Fibroblast of upper back skin (primary cell): ENCODE measurements at regions not wholly inside any gene's neighbourhood (a gene's known extent, or its start where the extent isn't known, plus 50 kb on each side); places are given as distances from the start of the nearest gene placed in this dataset.

Experiments
- DNase-seq: peaks from one replicate; pipeline ENCODE4 v3.0.0-alpha.2; 2013

DNA sequence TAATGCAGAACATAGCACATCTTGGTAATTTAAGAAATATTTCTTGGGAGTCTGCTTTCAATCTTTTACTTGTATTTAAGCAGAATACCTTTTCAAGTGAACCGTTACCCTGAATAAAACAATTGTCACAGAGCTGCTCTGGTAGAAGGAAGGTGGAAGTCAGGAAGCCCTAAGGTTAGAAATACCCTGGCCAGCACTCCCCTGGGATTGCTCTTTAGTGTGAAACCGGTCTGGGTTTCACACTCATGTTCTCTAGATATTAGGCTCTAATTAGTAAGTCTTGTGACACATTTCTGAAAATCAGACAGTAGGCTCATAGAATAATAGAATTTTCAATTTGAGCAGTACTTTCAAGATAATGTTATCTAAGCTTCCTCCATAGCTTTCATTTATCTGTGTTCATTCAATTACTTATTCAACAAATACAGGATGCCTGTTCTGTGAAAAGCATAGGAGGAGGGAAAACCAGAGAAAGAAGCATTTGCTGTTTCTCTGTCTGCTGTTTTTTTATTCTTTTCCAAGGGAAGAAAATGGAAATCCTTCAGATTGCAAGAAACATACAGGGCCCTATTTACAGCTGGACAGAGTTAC lies 825.5 kb downstream of the TLR4 start:
- DNase-seq = no peak

DNA sequence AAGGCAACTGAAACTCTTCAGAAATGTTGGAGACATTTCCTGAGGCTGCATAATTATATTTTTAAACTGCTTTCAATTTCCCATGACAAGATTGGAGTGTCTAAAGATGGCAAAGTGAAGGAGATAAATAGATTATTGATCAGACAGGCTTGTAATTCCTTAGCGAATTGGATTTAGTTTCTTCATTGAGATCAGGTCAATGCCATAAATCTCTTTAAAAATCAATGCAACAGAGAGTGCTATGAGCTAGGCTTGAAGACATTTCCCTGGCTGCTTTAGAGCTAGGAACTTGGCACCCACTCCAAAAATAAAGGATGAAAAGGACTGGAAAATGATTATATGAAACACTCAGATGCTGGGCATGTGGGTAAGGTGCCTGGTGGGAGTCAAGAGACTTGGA lies 828.4 kb downstream of the TLR4 start:
- no peak for DNase-seq

DNA sequence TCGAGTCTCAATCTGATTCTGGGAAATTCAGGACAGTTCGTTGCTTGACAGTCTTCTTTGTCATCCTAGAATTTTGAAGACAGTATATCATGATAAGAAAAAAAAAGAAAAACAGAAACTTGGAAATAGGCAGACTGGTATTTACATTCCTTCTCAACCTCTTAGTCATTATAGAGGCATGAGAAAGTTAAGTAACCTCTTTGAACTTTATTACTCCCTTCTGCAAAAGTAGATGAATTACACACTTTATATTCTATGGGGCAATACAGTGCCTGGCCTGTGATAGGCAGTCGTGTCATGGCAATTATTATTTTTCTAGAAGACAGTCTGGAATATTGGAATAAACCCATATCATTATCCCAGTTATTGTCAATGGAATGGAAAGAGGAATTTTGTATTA lies 828.9 kb downstream of the TLR4 start:
- DNase-seq = peak; percentile 6

DNA sequence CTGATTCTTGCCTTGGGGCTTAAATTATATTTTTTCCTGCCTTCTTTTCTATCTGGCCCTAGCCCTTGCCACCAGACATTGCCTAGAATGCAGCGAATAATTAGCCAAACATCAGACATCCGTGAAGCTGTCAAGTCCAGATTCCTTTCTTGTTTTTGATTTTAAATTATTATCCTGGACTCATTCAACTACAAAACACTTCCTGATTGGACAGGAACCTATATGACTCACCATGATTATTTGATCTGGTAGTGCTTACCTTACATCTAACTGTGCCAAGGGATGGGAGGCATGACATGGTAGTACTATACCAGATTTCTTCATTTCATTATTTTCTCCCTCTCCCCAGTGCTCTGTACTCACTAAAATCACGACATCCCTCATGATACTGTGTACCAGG lies 829.6 kb downstream of the TLR4 start:
- DNase-seq = no peak

GRCh38 chr9:118536153-118536552 lies 832.0 kb downstream of the TLR4 start:
- DNase-seq = no peak

GRCh38 chr9:118538959-118539358 lies 830.3 kb downstream of the BRINP1 start:
- no peak for DNase-seq

- DNase-seq = no peak
These were observed 815.8 kb downstream of the BRINP1 start for GRCh38 chr9:118553465-118553864.

DNA sequence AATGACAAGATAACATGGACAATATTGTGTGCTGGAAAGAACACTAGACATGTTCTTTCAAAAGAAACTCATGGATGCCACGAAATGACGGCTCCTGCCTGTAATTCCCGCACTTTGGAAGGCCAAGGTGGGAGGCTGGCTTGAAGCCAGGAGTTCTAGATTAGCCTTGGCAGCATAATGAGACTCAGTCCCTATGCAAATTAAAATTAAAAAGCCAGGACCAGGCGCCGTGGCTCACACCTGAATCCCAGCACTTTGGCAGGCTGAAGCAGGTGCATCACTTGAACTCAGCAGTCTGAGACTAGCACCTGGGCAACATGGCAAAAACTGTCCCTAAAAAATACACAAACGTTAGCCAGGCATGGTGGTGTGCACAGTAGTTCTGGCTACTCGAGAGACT lies 814.2 kb downstream of the BRINP1 start:
- DNase-seq = no peak

DNA sequence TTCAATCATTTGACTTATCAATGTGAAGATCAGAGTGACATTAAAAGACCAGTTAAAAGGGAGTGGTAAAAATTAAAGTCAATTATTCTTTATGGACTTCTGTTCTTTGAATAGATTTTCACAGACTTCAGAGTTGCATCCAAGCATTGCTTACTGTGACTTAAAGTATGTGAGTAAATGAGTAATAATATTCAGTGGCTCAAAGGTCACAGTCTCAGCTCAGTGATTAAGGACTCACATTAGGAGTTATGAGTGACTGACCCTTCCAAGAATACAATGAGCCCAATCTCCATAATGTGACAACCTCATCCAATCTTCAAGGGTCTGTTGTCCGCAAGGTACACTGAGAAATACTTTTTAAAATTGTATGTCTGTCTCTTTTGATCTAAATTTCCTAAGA lies 811.2 kb downstream of the BRINP1 start:
- no peak for DNase-seq

DNA sequence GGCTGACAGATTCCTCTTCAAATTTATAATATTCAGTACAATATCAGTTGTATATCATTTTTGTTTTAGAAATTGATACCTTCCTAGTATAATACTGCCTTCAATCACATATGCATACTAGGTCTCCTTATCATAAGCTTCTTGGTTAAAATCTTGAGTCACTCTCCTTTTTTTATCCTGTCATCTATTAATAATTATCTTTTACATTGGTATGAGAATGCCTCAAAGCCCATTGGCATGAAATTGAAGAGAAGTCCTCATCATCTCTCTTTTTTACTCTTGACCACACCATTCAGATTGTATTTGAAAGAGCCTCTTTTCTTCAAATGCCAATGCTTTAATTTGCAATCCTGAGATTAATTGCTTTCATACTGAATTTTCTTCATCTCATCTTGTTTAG lies 810.3 kb downstream of the BRINP1 start:
- no peak for DNase-seq

DNA sequence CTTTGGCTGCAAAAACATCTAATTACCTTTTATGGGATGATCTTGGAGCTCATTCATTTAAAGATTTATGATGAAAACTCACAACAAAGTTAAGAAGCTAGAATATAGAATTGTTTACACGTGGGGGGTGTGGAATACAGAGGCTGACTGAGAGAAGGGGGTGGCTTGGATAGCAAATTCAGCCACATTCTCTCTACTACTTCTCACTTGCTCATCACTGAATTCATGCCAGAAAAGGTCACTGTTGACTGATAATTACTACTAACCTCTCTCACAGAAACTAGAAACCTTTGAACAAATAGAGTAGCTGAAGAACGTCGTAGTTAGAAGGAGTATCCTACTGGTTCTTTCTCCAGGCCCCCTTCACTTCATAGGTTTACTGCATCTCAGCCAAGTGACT lies 808.2 kb downstream of the BRINP1 start:
- DNase-seq = no peak

- peak; percentile 52 for DNase-seq
These were observed 805.6 kb downstream of the BRINP1 start for GRCh38 chr9:118563677-118564076.

GRCh38 chr9:118567861-118568260 lies 801.4 kb downstream of the BRINP1 start:
- peak; percentile 3 for DNase-seq

- no peak for DNase-seq
These were observed 800.5 kb downstream of the BRINP1 start for GRCh38 chr9:118568704-118569103.

DNA sequence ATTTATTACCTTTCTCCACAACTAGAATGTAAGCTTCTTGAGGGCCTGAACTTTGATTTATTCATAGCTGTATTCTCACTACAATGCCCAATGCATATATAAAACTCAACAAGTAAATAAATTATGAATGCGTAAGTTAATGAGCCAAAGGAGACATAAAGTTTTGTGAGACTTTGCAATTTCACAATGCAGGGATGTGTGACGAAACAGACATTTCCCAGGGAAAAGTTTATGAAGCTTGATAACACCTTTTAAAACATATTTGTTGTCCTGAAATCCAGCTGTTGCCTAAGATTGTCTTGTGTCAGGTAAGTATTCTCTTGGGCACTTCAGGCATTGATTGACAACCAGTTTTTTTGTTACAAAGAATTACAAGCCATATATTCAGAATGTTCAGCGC lies 800.1 kb downstream of the BRINP1 start:
- no peak for DNase-seq

DNA sequence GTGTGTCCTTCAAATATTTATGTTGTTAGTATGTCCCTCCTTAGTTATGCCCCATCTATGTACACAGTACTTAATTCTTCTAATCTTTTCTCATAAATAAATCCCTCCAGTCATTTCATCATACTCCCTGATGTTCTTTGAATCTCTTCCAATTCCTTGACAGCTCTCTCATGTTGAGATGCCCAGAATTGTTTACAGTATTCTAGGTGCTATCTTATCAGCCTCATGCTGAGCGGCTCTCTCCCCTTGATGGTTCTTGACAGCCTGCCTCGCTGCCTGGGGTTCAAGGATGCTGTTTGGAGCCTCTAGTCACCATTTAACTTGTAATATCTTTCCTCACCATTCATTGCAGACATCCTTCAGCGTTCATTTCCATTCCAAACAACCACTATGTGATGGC lies 799.2 kb downstream of the BRINP1 start:
- DNase-seq = no peak

GRCh38 chr9:118575341-118576070 lies 793.7 kb downstream of the BRINP1 start:
- peak; percentile 40 for DNase-seq

DNA sequence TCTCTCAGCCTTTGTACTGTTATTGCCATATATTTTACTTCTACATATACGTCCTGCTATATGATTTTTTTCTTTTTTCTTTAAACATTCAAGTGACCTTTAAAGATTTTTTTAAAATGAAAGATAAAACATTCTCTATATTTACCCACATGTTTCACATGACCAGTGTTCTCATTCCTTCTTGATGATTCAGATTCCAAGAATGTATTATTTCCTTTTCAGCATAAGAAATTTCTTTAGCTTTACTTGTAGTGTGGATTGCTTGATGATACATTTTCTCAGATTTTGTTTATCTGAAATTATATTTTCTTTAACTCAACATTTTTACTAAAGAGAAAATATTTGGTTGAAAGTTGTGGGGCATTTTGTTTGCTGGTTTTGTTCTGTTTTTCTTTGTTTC lies 792.1 kb downstream of the BRINP1 start:
- peak; percentile 78 for DNase-seq

GRCh38 chr9:118578467-118578866 lies 790.8 kb downstream of the BRINP1 start:
- DNase-seq = peak; percentile 73

- no peak for DNase-seq
These were observed 785.8 kb downstream of the BRINP1 start for GRCh38 chr9:118583414-118583813.

DNA sequence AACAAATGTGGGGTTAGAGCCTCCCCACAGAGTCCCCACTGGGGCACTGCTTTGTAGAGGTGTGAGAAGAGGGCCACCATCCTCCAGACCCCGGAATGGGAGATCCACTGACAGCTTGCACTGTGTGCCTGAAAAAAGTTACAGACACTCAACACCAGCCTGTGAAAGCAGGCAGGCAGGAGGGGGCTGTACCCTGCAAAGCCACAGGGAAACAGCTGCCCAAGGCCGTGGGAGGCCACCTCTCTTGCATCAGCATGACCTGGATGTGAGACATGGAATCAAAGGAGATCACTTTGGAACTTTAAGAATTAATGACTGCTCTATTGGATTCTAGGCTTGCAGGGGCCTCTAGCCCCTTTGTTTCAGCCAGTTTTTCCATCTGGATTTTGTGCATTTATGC lies 782.3 kb downstream of the BRINP1 start:
- no peak for DNase-seq

DNA sequence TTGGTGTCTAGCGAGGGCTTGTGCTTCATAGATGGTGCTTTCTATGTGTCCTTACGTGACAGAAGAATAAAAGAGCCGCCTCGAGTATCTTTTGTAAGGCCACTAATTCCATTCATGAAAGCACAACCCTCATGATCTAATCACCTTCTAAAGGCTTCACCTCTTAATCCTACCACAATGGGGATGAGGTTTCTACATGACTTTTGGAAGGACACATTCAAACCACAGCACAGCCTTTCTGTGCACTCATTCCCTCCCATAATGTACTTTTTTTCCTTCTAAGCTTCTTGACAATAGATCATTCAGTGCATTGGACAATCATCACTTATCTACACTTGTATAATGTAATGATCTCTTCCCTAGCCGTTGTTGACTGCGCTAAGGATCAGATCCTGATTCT lies 774.8 kb downstream of the BRINP1 start:
- DNase-seq = no peak

- peak; percentile 48 for DNase-seq
These were observed 773.4 kb downstream of the BRINP1 start for GRCh38 chr9:118595719-118596305.

- peak; percentile 51 for DNase-seq
These were observed 772.7 kb downstream of the BRINP1 start for GRCh38 chr9:118596374-118597015.
